HG03139 (cell line): ENCODE measurements at regions not wholly inside any gene's neighbourhood (a gene's known extent, or its start where the extent isn't known, plus 50 kb on each side); places are given as distances from the start of the nearest gene placed in this dataset.

Source experiments
- ATAC-seq: cut with Tn5 transposase; IDR thresholded peaks from one replicate; pipeline ENCODE4 v1.9.1; 2021; ENCODE audit not compliant: unreplicated experiment

DNA sequence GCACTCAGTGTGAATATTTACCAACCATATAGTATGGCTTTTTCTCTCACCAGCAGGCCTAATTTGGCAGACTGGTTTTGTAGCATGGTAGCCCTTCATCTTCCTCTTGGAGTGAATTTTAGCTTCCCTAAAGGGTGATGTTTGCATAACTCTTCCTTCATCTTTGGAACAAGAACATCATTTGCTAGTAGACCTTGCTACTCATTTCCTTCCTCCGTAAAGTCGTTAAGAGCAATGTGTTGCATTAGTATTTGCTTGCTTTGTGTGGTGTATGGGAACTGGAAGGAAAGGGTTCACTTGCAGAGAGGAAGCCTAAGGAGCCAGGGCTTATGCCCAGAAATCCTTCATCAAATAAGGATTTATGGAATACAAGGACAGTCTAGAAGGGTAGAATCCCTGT is 50.2 kb upstream of the PGRMC2 start:
- no peak for ATAC-seq
